NCI-H748 (cell line): ENCODE measurements at regions not wholly inside any gene's neighbourhood (a gene's known extent, or its start where the extent isn't known, plus 50 kb on each side); places are given as distances from the start of the nearest gene placed in this dataset.

Source experiments
- DNase-seq: peaks from one replicate; lab custom pipeline; 2025; ENCODE audit not compliant: unreplicated experiment; lab: John Stamatoyannopoulos, UW

DNA sequence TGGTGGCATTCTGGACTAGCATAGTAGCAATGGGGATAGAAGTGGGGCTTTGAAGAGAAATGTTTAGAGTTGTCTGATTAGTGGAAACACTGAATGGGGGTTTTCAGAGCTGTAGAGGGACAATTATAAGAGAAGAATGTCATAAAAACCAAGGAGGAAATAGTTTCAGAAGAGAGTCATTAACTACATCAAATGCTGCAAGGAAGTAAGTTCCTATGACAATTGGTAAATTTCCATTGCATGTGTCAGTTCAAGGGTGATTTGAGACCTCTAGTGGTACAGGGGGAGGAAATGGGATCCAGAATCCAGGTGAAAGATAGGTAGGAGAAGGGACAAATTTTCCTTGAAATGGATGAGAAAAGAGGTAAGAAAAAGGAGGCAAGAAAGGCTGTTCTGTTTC lies 68.3 kb upstream of the TBC1D5 start:
- DNase-seq, result no peak

DNA sequence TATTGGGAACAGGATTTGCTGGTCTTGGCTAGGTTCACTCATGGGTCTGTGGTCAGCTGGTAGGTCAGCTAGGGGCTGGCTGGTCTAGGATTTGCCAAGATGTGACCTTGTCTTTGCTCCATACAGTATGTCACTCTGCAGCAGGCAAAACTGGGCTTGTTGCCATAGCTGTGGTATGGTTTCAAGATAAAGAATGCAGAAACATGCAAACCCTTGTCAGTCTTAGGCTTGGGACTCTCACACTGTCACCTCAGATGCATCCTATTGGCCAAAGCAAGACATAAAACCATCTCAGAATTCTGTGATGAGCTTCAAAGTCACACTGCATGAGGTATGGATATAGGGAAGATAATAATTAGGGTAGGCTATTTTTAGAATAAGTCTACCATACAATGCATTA lies 66.6 kb upstream of the TBC1D5 start:
- no peak for DNase-seq

DNA sequence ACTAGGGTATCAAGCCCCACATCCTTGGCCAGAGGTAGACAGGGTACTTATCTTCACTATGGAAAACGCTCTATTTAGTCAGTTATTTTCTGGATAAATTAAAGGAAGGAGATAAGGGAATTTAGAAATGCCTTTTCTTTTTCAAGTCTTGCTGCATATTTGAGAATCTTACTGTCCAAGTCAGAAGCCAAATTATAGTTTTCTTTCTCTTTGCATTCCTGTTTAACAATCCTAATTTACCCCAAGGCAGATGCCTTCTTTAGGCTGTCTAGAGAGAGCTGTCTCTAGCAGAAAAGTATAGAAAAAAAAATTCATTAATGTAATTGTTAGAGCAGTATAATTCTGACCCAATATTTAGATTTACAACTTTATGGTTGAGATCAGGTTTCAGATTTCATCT lies 64.4 kb upstream of the TBC1D5 start:
- DNase-seq, result no peak

DNA sequence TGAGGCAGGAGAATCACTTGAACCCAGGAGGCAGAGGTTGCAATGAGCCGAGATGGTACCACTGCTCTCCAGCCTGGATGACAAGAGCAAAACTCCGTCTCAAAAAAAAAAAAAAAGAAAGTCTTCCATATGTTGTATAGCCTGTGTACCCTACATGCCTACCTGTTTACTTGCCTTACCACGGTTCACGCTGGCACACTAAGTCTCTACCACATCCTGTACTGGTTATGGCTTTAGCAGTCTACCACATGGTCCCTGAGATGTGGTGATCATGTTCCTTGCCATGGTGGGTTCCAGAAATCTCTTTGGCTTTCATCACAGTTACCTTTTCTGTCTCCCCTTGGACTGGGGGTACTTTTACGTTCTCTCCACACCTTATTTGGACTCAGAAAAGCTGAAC lies 63.8 kb upstream of the TBC1D5 start:
- DNase-seq, result no peak

DNA sequence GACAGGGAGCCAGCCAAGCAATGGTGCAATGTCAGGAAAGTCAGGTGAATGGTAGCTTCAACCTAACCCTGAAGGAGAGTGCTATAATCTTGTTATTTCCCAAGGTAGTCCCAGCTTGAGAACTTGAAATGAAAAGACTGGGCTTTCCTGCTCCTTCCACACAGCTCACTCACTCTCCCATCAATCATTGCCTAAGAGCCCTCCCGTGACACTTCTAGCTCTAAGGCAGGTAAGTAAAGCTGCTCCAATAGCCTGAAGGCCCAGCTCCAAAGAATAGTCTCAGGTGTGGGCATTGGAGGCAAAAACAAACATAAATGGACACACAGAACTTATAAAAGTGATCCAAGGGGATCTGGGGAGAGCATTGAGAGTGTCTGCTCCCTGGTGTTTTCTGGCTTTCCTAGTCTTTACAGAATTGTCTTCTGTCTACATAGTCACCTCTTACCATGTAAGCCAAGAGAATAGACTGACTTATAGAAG lies 63.1 kb upstream of the TBC1D5 start:
- DNase-seq, result no peak

DNA sequence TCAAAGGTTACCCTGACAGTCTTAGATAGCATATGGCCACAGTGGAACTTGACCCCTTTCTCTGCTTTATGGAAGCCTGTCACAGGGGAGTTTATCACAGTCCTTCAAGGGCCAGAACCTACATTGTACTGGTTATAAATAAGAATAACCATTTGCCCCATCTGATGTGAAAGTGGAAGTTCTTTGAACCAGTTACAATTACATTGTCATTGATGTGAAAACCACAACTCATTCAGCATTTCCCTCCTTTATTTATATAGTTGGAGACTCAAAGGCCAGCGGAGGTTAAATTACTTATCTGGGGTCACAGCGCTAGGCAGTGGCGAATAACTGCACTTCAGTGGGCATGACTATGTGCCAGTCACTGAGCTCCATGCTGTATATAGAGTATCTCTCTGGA lies 60.5 kb upstream of the TBC1D5 start:
- no peak for DNase-seq

DNA sequence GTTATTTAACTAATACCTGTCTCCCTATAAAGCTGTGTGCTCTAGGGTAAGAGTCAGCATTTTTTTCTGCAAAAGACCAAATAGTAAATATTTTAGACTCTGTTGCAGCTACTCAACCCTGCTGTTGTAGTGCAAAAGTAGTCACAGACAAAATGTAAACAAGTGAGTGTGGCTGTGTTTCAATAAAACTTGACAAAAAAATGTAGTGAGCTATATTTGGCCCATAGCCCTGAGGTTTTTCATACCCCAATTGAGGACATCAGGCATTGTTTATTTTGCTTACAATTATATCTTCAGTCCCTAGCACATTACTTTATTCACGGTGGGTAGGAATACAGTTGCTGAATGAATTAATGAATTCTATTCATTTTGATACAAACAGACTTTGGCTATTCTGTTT lies 58.7 kb upstream of the TBC1D5 start:
- no peak for DNase-seq

DNA sequence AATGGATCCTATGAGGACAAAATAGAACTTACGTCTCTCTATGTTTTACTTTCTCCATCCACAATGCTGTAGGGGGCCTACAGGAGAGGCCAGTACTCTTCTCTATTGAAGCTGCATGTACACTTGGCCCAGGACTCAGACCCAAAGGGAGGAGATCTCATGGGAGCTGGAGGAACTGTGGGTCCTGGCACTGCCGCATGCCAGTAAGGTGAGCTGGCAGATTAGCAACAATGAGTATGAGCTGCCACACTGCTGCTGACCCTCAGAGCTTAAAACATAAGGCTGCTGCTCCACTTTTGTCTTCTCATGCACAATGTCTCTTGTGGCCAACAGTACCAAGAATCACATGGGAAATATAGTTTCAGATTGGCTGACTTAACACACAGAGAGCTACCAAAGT lies 57.8 kb upstream of the TBC1D5 start:
- no peak for DNase-seq

DNA sequence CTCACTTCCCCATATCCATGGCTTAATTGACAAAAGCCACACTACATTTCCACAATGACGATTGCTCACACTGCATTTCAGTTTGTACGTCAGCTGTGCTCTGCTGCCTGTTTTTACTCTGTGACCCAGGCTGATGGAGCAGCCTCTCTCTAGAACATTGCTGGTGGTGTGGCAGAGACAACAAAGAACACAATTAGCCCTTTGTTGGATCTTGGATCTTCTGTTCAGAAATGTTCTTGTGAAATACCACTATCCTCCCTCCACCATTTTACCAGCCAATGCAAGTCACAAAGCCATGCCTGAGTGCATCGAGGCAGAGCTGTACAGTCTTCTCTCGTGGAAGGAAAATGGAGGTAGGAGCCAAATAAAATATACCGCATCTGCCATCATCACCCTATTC lies 56.9 kb upstream of the TBC1D5 start:
- no peak for DNase-seq

DNA sequence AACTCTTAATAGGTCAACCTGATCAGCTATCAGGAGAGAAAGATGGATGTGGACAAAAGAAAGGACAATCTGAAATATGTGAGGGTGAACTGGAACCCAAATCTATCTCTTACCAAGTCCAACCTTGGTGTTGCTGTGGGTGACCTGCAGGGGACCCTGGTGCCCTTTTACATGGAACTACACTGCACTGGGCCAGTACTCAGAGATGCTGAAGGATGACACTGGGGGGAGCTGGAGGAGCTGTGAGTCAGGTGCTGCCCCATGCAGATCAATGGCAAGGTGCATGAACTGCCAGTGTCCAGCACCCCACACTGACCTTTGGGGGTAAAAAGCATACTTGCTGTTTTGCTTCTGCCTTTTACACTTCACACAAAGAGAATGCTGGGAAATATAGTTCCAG lies 55.6 kb upstream of the TBC1D5 start:
- DNase-seq, result no peak

DNA sequence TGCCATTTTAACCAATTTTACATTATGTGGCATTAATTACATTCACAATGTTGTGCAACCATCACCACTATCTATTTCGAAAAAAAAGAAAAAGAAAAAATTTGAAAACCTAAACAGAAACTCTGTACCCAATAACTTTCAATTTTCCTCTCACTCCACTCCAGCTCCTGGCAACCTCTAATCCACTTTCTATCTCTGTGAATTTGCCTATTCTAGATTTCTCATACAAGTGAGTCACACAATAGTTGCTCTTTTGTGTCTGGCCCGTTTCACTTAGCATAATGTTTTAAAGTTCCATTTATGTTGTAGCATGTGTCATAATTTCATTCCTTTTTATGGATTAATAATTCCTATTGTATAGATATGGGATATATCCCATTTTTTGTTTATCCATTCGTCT lies 53.3 kb upstream of the TBC1D5 start:
- no peak for DNase-seq

DNA sequence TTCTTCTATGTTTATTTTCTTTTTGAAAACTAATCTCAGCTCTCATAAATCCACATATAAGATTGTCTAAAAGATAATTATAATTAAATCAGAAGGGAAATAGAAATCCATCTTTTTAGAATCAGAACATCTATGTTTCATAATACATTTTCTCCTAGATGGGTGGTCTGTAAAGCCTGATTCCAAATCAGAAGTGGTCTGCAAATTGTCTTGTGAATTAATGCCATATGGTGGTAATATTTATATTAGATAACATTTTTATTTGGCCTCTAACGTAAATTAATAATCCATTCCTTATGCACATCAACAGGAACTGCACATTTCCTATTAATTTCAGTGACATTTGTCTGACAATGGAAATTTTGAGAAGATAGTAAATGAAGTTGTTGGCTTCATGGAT lies 52.8 kb upstream of the TBC1D5 start:
- DNase-seq, result no peak

DNA sequence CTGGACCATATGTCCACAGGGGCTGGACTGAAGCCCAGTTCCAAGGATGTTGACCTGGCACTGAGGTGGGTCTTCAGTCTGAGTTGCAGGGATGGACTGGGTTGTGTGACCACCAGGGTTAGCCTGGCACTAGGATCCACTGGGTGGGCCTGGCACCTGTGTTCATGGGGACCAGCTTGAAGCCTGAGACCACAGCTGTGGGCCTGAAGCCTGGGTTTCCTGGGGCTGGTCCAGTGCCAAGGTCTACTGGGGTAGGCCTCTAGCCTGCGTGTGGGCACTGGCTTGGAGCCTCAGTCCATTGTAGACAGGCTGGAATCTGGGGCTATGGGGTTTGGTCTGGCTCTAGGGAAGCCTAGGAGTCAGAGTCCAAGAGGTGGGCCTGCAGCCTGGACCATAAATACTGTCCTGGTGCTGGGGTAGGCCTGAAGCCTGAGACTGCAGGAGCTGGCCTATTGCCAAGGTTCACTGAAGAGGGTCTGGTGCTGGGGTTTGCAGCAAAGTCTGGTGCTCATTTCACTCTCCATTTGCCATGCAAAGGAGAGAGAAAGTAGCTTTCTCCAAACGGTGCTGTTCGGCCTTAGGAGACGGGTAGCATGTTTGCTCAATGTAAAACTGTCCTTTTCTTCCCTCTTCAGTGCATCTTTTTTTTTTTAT lies 51.2 kb upstream of the TBC1D5 start:
- no peak for DNase-seq
